HG03045 (cell line): ENCODE measurements at regions not wholly inside any gene's neighbourhood (a gene's known extent, or its start where the extent isn't known, plus 50 kb on each side); places are given as distances from the start of the nearest gene placed in this dataset.

Source experiments
- ATAC-seq: cut with Tn5 transposase; IDR thresholded peaks from one replicate; pipeline ENCODE4 v1.9.1; 2021; ENCODE audit warnings: mild to moderate bottlenecking, moderate library complexity; ENCODE audit not compliant: unreplicated experiment

DNA sequence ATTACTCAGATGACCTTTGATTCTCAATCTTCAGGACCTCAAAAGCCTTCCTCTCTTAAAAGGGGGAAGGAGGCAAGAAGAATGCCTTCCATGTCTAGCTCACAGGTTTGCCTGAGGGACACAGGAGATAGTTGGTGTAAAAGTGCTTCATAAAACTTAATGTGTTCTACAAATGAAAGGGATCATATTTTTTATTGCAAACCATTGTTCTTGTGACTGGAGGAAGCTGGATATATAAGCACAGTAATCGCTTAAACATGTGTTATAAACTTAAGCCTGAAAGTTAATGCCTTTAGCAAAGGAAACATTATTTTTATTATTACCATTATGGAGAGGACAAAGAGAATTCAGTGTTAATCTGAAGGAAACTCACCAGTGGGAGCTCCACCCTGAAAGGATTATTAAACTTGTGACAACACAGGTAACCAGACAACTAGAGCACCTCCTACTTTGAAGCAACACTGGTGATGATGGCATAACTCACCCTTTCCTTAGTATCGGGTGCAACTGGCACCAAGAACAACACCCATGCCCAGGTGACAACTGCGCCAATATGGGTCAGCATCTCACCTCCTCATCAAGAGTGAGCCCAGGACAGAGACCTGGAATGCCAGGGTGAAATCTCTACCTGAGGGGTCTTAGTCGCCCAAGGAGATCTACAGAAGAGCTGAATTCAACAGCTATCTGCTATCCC, 288.7 kb upstream of the PRDM1 start:
- no peak for ATAC-seq

DNA sequence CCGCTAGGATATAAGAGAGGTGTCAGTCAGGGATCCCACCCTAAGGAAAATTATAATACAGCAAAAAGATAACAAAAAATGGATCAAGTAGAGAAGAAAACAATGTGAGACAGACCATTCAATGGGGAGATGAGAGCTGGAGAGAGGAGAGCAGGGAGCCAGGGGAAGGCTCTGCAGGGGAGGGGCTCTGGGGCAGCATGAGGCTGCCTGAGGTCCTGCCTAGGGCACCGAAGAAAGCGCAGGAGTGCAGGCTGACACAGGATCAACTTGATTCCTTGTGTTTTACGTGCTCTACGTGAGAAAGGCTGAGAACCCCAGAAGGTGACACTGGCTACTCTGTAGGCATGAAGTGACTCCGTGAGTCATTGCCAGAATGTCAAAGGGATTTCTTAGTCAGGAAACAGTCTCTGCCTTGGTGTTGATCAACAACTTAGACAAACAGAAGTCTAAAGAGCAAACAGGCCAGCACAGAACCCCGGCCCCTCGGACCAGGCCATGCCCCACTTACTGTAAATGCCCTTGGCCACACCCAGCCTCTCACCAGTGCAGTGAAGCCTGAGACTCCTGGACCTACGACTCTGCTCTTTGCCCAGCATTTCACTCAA, 290.1 kb upstream of the PRDM1 start:
- ATAC-seq = no peak

DNA sequence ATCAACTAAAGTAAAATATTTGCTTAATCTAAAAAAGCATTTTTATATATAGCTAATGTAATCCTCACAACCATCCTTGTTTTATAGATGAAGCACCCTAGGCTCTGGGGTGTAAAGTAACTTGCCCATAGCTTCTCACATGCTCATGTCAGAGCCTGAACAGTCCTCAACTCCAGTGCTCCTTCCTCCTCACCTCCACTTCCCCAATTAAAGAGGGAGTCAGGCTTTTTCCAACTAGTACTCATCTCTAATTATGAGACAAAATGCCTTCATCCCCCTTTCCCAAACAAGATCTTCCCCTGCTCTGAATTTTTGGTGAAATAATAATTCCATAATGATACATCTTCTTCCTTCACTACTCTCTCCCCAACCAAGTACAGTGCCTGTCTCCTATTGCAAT, 290.8 kb upstream of the PRDM1 start:
- no peak for ATAC-seq

DNA sequence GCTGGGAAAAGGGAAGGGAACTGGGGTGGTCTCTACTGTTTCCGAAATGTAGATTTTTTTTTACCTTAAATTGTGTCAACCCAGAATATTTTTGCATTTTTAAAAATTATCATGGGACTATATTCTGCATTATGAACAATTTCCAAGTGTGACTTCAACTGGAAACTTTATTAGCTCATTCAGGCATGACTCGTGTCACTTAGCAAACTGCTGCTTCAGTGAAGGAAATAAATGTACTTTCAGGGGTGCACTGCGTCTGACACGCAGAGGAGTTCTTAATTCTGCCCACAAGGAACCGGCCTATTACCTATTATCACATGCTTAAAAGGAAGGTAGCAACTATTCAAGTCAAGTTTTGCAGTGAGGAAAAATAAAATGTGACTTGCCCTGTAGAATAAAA, 291.3 kb upstream of the PRDM1 start:
- ATAC-seq = no peak

DNA sequence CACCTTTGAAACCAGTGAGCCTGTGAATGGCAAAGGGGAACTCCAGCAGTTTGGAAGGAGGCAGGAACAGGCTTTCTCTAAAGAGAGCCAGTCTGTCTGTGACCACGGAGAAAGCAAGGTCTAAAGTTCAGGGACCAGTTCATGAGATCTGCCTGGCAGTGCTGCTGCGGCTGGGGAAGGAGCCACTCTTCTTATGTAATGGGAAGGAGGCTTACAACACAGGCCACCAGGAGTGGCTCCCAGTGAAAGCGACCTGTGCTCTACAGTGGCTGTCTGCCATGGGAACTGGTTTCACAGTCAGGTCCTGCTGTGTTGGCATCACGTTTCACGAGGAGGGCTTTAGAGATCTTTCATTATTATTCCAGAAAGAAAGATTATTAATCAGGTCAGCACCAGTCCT, 291.9 kb upstream of the PRDM1 start:
- no peak for ATAC-seq

DNA sequence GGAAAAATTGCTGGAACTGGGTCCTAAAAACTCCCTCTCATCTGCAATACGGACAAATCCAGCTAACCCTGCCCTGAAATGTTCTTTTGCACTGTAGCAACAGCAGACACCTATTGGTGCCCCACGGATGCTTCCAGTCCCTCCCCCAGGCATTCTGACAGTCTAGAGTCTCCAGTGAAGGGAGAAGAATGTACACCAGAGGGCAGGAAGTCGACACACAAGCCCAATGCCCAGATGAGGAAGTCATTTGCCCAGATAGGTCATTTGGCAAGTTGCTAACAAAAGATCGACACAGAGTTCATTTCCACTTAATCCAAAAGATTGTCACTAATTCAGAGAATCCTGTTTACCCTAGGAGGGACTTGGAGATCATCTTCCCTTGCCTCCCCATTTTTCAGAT, 293.0 kb upstream of the PRDM1 start:
- ATAC-seq = no peak

DNA sequence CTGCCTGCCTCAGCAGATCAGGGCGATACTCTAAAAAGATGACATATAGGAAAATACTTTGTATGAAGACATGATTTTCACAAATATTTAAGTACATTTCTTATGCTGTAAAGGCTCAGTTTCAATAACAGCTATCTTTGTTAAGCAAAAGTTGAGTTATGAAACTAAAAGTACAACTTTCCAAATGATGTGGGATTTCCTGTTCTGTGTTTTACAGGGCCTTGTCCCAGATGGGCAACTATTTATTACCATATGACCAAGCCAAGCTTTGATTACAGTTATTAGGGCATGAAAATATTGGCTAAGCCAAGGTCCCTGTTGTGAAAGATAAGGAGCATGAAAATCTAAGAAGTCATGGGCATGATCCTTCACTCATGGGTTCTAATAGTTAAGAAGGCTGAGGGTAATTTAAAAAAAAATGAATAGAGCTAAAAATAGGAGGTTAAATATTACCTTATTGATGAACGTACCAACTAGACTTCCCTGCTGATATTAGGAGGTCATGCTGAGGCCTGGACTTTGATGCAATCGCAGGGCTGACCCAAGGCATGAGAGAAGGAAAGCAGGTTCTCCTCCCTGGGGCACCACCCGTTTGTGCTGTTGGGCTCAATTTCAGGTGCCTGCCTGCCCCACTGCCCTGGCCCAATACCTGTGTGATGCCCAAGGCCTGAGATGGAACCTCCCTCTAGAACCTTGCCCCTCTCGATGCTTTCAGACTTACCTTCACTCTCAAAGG, 294.4 kb upstream of the PRDM1 start:
- ATAC-seq = peak; percentile 55

DNA sequence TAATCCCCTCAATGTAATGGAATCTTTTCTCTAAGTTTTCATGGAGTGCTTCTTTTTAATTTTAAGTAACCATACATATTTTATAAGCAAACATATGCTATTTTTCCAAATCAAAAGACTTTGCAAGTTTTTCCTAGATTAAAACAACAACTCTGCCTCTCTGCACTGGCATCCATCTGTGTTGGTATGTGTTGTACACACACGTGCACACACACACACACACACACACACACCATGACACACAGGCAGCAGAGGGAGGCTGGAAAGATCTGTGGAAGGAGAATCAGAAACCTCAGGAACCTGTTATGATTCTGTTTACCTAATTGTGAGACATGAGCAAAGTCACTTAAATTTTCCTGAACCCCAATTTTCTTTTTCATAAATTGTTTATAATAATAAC, 295.0 kb upstream of the PRDM1 start:
- no peak for ATAC-seq

DNA sequence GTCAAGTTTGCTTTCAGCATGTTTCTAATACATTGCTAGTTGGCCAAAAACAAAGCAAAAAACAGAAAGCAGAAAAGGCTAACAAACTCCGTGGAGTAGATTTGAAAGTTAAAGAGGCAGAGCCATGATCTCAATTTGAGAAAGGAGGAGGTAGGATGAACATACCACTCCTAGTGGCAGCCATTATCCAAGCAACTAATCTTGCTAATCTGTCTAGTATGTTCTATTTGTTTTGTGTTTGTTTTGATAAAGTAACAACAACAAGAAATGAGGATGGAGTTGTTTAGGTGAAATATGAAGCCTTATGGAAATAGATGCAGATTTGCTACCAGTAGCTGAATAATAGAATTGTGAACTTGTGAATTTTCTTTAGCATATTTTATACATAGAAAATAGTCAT, 295.5 kb upstream of the PRDM1 start:
- no peak for ATAC-seq

DNA sequence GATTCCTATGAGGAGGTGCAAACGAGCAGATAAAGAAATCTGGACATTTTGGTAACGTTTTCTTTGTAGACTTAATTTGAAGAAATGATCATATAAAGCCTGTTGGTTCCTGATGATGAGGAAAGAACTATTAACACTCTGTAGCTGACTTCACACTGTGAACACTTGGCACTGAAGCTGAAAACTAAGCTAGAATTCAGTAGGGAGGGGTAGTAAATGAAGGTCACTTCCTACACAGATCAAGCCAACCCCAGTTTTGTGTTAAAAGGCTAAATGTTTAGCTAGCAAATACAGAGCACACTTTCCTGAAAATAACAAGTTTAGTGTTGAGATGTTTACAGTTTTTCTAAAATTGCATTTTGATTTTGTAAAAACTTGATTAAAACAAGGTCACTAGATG, 296.2 kb upstream of the PRDM1 start:
- no peak for ATAC-seq

DNA sequence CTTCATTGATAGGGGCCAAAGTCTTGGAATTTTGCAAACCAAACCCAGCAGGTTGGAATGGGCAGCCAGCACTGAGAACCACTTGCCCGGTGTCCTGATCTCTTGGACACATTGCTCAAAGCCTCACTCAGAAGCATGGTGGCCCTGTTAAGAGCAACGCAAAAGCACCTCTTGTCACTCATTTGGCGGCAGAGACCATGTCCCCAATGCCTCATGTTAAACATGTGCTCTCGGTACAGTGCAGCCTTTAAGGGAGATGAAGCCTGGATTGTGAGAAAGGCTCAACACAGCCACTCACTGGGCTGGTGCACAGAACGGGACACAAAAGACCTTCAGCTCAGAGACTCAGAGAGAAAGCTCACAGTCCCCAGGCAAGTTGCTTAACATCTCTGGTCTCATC, 298.4 kb upstream of the PRDM1 start:
- ATAC-seq = no peak

DNA sequence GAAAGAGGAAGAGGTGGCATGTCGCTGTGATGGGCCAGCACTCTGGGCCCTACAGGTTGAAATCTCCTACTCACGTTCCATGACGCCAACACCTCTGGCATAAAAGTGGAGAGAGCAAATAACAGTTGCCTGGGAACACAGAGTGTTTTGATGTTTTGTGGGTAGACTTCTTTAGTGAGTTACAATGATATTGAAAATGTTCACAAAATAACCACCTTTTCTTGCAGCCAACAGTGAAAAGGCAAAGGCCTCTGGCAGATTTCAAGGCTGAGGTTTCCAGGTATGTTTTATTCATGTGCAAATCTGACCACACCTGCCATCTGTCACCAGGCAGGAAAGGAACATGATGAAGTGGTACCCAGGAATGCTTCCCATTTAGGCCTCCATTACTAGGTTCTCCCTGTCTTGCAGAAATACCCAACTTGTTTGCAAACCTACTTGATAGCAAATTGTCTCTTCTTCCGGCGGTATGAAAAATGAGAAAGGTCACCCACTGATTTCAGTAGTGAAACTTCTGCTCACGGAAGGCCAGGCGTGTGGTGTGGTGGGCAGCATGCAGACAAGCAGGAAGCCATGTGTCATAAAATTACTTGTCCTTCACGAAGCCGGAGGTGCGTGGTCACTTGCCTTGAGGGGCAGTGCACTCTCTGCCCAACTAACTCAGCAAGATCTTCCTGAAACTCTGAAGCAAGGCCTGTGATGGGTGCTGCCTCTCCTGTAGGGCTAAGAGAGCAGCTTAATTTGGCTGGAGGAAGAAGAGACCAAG, 299.1 kb upstream of the PRDM1 start:
- ATAC-seq = peak; percentile 62

DNA sequence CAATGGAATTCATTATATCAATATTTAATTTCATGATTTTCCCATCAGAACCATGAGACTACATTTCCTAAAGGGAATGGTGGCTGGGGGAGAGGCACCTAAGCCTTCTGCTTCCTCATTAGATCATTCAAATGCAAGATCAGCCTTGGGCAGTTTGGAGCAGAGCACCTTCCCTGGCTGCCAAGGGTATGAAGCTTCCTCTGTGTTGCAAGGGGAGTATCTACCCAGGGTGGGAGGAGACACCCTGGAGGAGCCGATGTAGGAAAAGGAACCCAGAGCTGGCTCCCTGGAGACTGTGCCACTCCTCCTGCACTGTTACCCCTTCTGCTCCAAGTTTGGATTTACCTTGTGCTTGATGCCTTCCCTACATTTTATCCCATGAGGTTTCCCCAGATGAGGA, 299.7 kb upstream of the PRDM1 start:
- no peak for ATAC-seq

DNA sequence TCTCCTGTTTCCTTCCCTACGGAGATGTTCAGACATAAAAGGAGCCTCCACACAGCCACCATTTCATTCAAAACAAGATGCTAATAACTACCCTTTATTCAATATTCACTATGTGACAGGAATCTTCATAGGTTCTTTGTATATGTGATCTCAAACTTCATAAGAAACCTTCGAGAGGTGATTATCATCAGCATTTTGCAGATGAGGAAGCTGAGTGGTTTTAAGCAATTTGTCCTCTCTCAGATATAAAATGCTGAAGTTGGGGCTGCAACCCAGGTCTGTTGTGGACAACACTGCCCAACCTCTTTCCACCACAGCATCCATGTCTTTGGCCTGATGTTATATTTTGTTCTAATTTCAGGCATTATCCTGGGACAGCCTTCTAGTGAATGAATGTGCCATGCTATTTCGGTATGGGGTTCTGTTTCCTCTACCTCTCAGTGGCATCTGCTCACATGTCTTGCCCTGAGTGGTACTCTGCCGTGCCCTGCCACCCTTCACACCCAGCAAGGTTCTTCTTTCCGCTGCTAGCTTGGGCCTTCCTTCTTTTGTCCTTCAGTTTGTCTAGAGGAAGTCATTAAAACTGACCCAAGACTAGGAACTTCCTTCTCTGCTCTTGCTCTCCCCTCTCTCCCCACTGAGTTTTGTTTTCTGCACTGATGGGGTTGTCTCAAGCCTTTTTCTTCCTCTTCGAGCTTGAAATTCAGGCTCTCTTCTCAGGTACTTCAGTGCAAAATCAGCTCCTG, 300.9 kb upstream of the PRDM1 start:
- no peak for ATAC-seq

DNA sequence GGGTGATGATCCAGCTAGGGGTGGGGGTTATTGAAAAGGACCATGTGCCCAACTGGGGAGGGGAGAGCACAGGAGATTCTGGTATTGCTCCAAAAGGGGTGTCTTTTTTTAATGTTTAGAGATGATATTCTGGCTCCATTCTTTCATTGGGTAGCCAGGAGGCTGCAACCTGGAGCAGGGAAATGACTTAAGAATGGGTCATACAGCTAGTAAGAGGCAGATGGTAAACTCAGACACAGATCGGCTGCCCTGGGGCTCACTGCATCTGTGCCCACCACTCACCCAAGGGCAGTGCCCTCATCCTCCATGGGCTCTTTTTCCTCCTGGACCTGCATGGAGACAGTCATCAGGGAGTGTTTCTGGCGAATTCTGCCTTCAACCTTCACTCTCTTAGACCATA, 302.0 kb upstream of the PRDM1 start:
- no peak for ATAC-seq

DNA sequence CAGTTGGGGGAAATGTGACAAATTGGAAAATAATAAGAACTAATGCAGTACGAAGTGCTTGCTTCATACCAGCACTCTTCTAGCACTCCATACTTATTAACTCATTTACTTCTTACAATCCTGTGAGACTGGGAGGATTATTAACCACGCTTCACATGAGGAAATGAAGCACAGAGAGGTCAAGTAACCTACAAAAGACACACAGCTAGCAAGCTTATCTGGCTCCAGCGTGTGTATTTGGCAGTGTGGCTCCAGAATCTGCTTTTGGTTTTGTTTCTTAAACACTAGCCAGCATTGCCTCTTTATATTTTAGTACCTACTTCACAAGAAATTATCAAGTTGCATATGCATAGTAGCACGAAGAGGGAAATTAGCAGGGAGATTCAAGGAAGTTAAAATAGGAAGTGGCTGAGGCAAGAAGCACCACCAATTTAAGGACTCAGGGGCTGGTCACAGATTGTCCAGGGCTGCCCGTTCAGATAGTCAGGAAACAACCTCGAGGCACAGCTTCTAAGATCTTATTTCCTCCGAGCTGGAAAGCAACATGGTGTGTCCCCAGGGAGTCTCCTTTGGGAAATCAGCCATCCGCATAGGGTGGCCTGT, 302.7 kb upstream of the PRDM1 start:
- no peak for ATAC-seq

DNA sequence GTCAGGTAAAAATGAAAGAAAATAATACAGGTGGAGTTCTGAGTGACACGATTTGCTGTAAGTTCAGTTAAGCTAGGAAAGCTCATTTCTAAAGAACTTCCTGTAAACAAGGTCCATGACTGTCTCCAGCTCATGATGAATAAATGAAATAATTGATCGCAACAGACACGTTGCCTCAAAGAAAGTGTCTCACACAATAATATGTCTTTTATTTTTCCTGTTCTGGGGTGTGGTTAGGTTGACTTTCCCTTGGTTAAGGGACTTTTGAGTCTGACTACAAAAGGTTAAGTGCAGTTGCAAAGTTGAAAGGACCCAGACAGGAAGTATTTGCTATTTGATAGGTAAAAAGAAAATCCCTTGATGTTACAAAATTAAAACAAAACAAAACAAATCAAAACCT, 304.2 kb upstream of the PRDM1 start:
- no peak for ATAC-seq

DNA sequence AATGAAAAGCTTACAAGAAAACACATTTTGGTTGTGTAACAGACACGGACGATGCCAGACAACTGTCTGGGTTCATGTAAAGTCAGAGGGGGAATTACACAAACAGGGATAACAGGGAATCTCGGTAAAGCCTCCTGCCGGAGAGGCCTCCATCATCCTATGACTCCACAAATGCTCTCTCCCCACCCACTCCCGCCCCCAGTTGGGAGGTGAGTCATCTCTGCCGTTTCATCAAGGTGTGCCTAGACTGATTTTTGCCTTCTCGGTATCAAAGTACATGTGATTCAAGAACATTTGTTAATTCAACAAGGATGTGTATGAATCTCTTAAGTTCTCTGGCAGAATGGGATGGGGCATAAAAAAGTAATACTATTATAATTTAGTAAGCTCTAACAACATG, 304.9 kb upstream of the PRDM1 start:
- no peak for ATAC-seq

DNA sequence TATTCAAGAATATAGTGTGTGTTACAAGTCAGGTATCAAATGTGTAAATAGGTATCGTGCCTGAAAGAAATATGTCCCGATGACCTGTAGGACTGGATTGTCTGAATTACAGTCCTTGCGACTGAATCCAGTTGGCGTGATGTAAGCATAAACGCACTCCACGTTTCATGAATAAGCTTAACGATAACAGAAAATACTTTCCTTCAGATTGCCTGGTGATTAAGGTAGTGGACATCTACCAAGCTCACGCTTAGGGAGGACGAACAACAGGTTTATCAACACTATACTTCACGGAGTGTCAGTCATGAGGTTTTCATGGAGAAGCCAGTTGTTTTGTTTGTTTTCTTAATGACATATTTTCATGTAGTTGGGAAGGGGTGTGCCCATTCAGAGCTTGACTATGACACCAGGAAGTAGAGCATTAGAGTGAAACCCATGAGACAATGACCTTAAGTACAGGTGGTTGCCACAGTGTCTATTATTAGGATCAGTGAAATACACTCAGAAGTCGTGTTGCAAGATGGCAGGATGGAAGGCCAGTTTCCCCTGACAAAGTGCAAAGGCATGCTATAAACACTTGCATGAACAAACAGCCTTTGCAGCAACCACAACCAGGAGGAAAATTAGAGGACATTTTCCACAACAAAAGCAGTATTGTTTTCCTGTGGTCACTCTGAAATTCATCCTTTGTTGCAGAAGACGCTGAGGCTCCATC, 305.8 kb upstream of the PRDM1 start:
- no peak for ATAC-seq

DNA sequence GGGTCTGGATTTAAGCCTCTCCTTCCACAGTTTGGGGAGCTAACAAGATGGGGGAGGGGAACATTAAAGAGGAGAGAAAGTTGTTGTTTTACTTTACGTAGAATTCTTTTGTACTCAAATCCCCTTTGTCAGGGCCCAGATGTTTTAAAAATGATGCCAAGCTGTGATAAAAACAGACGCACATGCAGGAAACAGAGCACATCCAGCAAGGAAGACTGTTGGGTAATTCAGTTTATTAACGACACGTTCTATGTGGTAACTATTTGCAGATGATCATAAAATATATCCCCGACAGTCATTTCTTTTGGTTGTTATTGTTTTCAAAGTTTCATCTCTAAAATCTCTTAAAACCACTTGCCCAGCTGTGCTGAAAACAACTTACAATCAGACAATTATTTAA, 307.0 kb upstream of the PRDM1 start:
- ATAC-seq = no peak
